GM18498 (cell line): ENCODE measurements at regions not wholly inside any gene's neighbourhood (a gene's known extent, or its start where the extent isn't known, plus 50 kb on each side); places are given as distances from the start of the nearest gene placed in this dataset.

Source experiments
- ATAC-seq: cut with Tn5 transposase; IDR thresholded peaks from one replicate; pipeline ENCODE4 v1.9.1; 2021; ENCODE audit warnings: mild to moderate bottlenecking, moderate library complexity; ENCODE audit not compliant: unreplicated experiment

GRCh38 chr11:134640971-134641968 is 229.2 kb upstream of the B3GAT1 start:
- no peak for ATAC-seq

GRCh38 chr11:134640536-134640935 is 228.5 kb upstream of the B3GAT1 start:
- ATAC-seq = no peak

DNA sequence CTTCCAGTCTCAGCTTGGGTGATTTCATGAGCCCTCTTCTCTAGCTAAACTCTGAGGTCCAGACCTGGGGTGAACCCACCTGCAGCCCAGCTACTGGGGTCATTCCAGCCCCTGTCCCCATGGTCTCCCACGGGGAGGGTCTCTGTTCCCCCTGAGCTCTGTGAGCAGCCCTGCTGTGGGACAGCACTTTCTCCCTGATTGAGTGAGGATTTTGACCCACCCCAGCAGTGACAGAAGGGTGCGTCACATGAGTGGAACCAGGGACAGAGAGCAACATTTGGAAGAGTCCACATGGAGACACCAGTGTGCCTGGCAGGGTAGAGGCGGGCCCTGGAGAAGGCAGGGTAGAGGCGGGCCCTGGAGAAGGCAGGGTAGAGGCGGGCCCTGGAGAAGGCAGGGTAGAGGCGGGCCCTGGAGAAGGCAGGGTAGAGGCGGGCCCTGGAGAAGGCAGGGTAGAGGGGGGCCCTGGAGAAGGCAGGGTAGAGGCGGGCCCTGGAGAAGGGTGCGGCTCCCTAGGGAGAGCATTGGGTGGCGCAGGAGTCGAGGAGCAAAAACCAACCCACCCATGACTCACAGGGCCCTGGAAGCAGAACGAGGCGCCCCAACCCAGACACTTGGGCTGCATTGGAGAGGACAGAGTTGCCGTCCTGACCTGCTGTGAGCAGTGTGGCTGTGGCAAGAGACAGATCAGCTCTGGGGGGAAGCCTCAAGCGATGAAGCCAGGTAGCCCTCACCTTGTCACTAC is 227.7 kb upstream of the B3GAT1 start:
- ATAC-seq = no peak

DNA sequence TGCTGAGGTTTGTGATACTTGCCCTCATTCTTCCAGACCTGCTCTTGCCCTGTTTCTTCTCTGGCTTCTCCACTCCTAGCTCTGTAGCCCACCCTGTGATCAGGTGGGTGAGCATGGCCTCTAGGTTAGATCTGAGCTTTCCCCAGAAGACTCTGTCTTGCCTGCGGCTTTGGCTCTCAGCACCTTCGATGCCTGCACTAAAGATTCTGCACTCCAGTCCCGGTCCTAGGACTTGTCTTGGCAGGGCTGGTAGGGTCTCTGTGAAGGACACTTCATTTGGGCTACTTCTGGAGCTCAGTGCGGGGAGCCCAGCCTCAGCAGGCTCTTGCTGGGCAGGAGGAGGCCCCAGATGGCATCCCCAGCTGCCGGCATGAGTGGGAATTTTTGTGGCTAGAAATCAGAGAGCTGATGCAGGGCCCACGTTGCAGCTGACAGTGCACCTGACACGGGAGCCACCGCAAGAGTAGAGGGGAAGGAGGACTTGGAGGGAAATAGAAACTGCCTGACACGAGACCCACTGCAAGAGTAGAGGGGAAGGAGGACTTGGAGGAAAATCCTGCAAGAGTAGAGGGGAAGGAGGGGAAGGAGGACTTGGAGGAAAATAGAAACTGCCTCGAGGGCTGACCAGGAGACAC is 226.9 kb upstream of the B3GAT1 start:
- no peak for ATAC-seq

GRCh38 chr11:134637091-134638015 is 225.3 kb upstream of the B3GAT1 start:
- no peak for ATAC-seq

DNA sequence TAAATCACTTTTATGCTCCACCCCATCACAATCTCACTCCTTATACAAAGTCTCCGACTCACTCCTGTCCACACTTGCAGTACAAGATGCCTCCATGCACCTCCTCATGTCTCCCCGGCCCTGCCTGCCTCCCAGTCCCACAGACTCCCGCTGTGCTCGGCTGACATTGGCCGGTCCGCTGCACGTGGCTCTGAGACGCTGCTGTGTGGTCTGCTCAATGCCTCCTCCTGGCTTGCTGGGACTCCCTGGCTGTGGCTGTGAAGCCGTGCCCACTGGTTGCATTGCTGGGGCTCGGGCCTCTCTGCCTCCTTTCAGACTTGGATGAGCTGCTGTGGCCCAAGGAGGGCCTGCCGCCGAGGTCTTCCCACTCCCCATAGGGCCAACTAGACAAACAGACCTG is 224.0 kb upstream of the B3GAT1 start:
- ATAC-seq = no peak

GRCh38 chr11:134634897-134635831 is 223.1 kb upstream of the B3GAT1 start:
- ATAC-seq = no peak

- no peak for ATAC-seq
Measured at GRCh38 chr11:134633276-134633675, 221.2 kb upstream of the B3GAT1 start.

- ATAC-seq = no peak
Measured at GRCh38 chr11:134632347-134633119, 220.5 kb upstream of the B3GAT1 start.

- ATAC-seq = no peak
Measured at GRCh38 chr11:134630861-134631260, 218.8 kb upstream of the B3GAT1 start.

GRCh38 chr11:134628426-134628825 is 216.4 kb upstream of the B3GAT1 start:
- no peak for ATAC-seq

GRCh38 chr11:134626032-134626431 is 214.0 kb upstream of the B3GAT1 start:
- no peak for ATAC-seq

DNA sequence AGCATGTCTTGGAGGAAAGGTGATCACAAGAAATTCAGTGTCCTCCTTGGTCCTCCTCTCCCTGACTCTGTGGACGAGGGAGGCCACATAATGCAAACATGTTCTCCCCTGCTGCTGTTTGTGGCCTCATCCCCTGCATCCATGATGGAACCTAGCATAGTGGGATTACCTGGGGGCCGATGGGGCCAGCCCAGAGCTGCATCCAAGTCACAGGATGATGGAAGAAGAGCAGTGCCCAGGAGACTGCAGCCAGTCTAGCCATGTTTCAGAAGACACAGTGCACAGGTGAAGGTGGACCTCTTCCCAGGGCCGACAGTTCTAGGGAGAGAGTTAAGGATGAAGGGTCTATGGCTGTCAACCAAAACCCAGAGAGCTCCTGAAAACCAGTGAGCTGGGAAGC is 213.6 kb upstream of the B3GAT1 start:
- ATAC-seq = no peak

GRCh38 chr11:134625151-134625550 is 213.1 kb upstream of the B3GAT1 start:
- ATAC-seq = no peak

DNA sequence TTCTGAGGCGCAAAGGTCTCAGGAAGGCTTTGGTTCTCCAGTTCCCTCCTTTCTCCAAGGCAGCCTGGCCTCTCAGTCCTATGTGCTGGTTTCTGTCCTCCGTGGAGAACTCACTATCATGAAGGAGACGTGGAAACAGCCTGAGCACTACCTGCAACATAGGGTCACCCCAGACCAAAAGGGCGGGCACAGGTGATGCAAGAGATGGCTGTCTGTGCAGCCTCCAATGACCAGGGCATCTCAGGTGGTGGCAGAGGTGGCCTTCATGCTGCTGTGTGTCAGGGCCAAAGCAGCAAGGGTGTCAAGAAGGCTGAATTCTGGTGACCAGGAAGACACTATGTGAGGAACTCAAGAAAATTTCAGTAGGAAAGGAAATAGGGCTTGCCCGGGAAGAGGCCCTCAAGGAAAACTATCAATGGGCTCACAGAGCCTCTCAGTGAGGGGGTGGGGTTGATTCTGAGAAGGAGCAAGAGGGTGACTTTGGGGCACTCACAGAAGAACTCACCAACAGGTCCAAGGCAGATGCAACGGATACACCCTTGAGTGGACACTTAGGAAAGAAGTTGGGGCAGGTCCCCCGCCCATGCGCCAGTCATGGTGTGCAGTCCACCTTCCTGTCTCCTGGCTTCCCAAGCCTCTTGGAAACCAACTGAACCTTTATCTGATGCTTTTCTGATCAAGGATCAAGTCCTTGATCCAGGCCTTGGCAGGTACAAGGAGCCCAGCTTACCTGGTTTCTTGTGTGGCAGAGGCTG is 212.3 kb upstream of the B3GAT1 start:
- no peak for ATAC-seq

DNA sequence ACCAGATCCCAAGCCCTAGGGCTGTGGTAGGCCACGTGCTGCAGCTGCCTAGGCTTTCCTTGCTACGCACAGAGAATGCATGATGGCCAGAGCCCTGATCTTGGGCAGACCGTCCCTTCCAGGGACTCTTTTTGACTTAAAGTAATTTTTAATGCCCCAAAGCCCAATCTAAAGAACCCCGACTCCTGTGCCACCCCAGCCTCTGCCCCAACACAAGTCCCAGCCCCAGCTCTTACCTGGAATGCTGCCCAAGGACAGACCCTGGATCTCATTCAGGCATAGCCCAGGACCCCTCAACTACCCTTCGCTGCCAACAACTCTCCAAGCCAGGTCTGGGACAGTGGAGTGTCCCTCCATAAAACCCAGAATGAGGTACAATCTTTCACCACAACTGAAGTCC is 211.7 kb upstream of the B3GAT1 start:
- no peak for ATAC-seq

DNA sequence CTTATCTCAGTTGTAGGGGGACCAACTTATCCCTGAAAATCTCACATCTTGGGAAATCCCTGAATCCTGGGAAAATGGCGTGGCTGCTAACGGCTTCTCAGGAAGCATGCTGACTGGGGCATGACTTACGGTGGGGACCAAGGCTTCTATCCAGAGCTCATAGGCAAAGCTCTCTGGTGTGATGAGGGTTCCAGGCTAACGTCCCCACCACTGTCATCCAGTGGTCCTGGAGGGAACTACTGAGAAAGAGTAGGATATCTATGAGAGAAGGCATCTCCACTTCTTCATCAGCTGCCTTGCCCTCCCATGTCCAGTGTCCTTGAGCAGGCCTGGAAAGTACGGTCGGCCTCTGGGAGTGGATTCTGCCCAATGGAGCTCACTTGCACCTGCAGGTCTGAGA is 210.4 kb upstream of the B3GAT1 start:
- ATAC-seq = no peak

DNA sequence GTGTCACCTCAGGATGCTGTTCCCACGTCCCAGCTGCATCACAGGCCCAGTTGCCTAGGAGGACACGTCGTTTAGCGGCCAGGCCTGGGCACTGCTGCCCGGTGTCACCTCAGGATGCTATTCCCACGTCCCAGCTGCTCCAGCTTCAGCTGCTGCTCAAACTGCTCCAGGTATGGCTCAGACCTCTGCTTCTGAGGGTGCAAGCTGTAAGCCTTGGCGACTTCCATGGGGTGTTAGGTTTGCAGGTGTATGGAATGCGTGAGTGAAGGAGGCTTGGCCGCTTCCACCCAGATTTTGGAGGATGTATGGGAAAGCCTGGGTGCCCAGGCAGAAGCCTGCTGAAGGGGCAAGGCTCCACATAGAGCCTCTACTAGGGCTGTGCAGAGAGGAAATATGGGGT is 205.3 kb upstream of the B3GAT1 start:
- ATAC-seq = no peak
